ENCODE measurements at regions not wholly inside any gene's neighbourhood (a gene's known extent, or its start where the extent isn't known, plus 50 kb on each side); places are given as distances from the start of the nearest gene placed in this dataset.
A peak's percentile ranks its signal among the peaks of the same experiment; 100 is the strongest.

- FAIRE-seq (no peak), DNase-seq (no peak), ATAC-seq (no peak)
- no peak overlapping the region for H3K27ac ChIP-seq
- H3K9me3 ChIP-seq: no peaks in the 10 kb centered on the region
- intact Hi-C loops (cut with DNase I): no loop called here
- TF ChIP-seq CTCF (IDR thresholded peaks at IDR 0.05): no peak
- no peak overlapping the region for H3K4me3 ChIP-seq
- no peaks in the 10 kb centered on the region for H3K27me3 ChIP-seq
- H3K36me3 ChIP-seq: no peaks in the 10 kb centered on the region
- no peaks in the 10 kb centered on the region for H3K4me1 ChIP-seq
Measured at GRCh38 chr3:86464180-86464579, 526.8 kb downstream of the VGLL3 start.

- TF ChIP-seq CTCF (IDR thresholded peaks at IDR 0.05): no peak
- ATAC-seq: no peak
- no peak for FAIRE-seq
- H3K4me1 ChIP-seq: no peaks in the 10 kb centered on the region
- no peaks in the 10 kb centered on the region for H3K36me3 ChIP-seq
- WGBS, 2 donors: 62 to 71% methylated on average over 3 of the region's 3 CpGs
- H3K27me3 ChIP-seq: no peaks in the 10 kb centered on the region
- DNase-seq: no peak
- H3K9me3 ChIP-seq: no peaks in the 10 kb centered on the region
- intact Hi-C loops (cut with DNase I): no loop called here
- H3K27ac ChIP-seq: no peak overlapping the region
- no peak overlapping the region for H3K4me3 ChIP-seq
Measured at GRCh38 chr3:86451749-86452148, 539.2 kb downstream of the VGLL3 start.

- FAIRE-seq (no peak), ATAC-seq (no peak), DNase-seq (no peak)
- no peaks in the 10 kb centered on the region for H3K27me3 ChIP-seq
- H3K4me1 ChIP-seq: no peaks in the 10 kb centered on the region
- H3K9me3 ChIP-seq: no peaks in the 10 kb centered on the region
- TF ChIP-seq CTCF (IDR thresholded peaks at IDR 0.05): no peak
- H3K27ac ChIP-seq: no peak overlapping the region
- no peak overlapping the region for H3K4me3 ChIP-seq
- intact Hi-C loops (cut with DNase I): no loop called here
- no peaks in the 10 kb centered on the region for H3K36me3 ChIP-seq
- 59 to 73% methylated on average over 3 of the region's 3 CpGs for WGBS, 2 donors
Measured at GRCh38 chr3:86438544-86438943, 552.4 kb downstream of the VGLL3 start.

GRCh38 chr3:86427343-86427742 lies 563.6 kb downstream of the VGLL3 start:
- intact Hi-C loops (cut with DNase I): no loop called here
- Histone ChIP-seq H3K4me1 (no peaks in the 10 kb centered on the region), H3K9me3 (no peaks in the 10 kb centered on the region), H3K36me3 (no peaks in the 10 kb centered on the region), H3K4me3 (no peak overlapping the region), H3K27me3 (no peaks in the 10 kb centered on the region), H3K27ac (no peak overlapping the region)
- 53 to 62% methylated on average over 2 of the region's 2 CpGs for WGBS, 2 donors
- TF ChIP-seq CTCF (IDR thresholded peaks at IDR 0.05): no peak
- DNase-seq (no peak), FAIRE-seq (no peak), ATAC-seq (no peak)

GRCh38 chr3:86420990-86421739 lies 569.8 kb downstream of the VGLL3 start:
- intact Hi-C loops (cut with DNase I): no loop called here
- FAIRE-seq: no peak
- ATAC-seq: no peak
- DNase-seq: peak in 1 of 6 donors; percentile 42
- no peak overlapping the region for H3K4me3 ChIP-seq
- WGBS, 2 donors: 74 to 86% methylated on average over 24 of the region's 24 CpGs
- TF ChIP-seq CTCF (IDR thresholded peaks at IDR 0.05): no peak
- H3K9me3 ChIP-seq: no peaks in the 10 kb centered on the region
- H3K4me1 ChIP-seq: no peaks in the 10 kb centered on the region
- no peak overlapping the region for H3K27ac ChIP-seq
- no peaks in the 10 kb centered on the region for H3K36me3 ChIP-seq
- no peaks in the 10 kb centered on the region for H3K27me3 ChIP-seq
